ENCODE measurements at regions not wholly inside any gene's neighbourhood (a gene's known extent, or its start where the extent isn't known, plus 50 kb on each side); places are given as distances from the start of the nearest gene placed in this dataset.

- TF ChIP-seq, protein P1, sequence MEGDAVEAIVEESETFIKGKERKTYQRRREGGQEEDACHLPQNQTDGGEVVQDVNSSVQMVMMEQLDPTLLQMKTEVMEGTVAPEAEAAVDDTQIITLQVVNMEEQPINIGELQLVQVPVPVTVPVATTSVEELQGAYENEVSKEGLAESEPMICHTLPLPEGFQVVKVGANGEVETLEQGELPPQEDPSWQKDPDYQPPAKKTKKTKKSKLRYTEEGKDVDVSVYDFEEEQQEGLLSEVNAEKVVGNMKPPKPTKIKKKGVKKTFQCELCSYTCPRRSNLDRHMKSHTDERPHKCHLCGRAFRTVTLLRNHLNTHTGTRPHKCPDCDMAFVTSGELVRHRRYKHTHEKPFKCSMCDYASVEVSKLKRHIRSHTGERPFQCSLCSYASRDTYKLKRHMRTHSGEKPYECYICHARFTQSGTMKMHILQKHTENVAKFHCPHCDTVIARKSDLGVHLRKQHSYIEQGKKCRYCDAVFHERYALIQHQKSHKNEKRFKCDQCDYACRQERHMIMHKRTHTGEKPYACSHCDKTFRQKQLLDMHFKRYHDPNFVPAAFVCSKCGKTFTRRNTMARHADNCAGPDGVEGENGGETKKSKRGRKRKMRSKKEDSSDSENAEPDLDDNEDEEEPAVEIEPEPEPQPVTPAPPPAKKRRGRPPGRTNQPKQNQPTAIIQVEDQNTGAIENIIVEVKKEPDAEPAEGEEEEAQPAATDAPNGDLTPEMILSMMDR (IDR thresholded peaks at IDR 0.05; ENCODE audit: control insufficient read depth, insufficient read depth, low read depth, low read length, missing control alignments): no peak
- no peak overlapping the region for H3K4me3 ChIP-seq (ENCODE audit: control insufficient read depth, low read depth, low read length)
- no peak for DNase-seq (ENCODE audit: low read depth)
Measured at GRCh38 chr7:18429547-18429946, 66.0 kb upstream of the HDAC9 start.

DNA sequence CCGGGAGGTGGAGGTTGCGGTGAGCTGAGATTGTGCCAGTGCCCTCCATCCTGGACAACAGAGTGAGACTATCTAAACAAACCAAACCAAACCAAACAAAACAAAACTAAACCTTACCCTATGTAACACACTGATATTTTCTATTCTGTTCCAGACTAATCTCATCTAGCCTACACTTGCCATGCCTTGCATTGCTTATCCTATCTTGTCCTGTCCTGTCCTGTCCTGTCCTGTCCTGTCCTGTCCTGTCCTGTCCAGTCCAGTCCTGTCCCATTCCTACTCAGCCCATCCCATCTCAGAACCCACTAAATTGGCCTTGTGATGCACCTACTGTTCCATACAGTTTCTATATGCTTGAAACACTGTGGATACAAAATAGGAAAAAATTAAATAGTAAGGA lies 64.7 kb upstream of the HDAC9 start:
- DNase-seq (ENCODE audit: low read depth): no peak
- TF ChIP-seq, protein P1 (IDR thresholded peaks at IDR 0.05; ENCODE audit: control insufficient read depth, insufficient read depth, low read depth, low read length, missing control alignments): no peak
- H3K4me3 ChIP-seq (ENCODE audit: control insufficient read depth, low read depth, low read length): no peak overlapping the region

DNA sequence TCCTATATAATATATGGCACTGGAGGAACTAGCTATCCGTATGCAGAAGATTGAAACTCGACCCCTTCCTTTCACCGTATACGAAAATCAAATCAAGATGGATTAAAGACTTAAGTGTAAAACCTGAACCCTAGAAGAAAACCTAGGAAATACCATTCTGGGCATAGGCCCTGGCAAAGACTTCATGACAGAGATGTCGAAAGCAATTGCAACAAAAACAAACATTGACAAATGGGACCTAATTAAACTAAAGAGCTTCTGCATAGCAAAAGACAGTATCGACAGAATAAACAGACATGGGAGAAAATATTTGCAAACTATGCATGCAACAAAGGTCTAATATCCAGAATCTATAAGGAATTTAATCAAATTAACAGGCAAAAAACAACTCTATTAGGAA lies 61.4 kb upstream of the HDAC9 start:
- TF ChIP-seq, protein P1 (IDR thresholded peaks at IDR 0.05; ENCODE audit: control insufficient read depth, insufficient read depth, low read depth, low read length, missing control alignments): no peak
- no peak overlapping the region for H3K4me3 ChIP-seq (ENCODE audit: control insufficient read depth, low read depth, low read length)
- no peak for DNase-seq (ENCODE audit: low read depth)

DNA sequence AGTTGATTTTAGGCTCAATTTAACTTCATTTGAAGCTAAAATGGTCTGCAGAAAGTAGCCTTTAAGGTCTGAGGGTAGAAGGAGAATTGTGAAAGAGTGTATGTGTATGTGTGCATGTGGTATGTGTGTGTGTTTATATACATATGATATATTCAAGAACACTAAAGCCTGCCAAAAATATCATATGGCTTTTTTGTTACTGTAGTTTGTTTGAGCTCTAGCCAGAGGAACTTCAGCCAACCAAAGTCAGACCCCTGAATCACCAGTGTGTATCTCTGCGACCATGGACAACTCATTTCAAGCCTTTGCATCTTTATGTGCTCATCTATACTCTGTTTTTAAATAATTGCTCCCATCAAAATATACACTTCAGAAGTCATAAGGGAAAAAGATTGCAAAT lies 58.4 kb upstream of the HDAC9 start:
- no peak for DNase-seq (ENCODE audit: low read depth)
- TF ChIP-seq, protein P1 (IDR thresholded peaks at IDR 0.05; ENCODE audit: control insufficient read depth, insufficient read depth, low read depth, low read length, missing control alignments): no peak
- H3K4me3 ChIP-seq (ENCODE audit: control insufficient read depth, low read depth, low read length): no peak overlapping the region

DNA sequence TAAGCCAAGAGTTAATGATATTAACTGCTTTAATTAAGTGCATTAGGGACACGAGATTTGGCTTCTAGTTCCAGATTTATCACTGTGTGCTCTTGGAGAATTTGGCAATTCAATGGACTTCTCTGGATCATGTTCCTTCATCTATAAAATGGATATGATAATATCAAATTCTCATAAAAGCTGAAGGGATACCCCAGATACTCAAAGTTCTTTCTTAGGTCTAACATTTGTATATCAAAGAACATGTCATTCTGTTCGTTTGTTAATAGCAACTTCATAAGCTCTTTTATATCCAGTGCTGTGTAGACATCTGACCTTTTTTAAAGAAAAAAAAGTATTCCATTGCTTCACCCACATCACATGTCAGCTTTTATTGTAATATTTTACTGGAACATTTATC lies 54.6 kb upstream of the HDAC9 start:
- TF ChIP-seq, protein P1 (IDR thresholded peaks at IDR 0.05; ENCODE audit: control insufficient read depth, insufficient read depth, low read depth, low read length, missing control alignments): no peak
- no peak for DNase-seq (ENCODE audit: low read depth)
- no peak overlapping the region for H3K4me3 ChIP-seq (ENCODE audit: control insufficient read depth, low read depth, low read length)

GRCh38 chr7:18444826-18445225 lies 50.7 kb upstream of the HDAC9 start:
- TF ChIP-seq, protein P1 (IDR thresholded peaks at IDR 0.05; ENCODE audit: control insufficient read depth, insufficient read depth, low read depth, low read length, missing control alignments): no peak
- DNase-seq (ENCODE audit: low read depth): no peak

DNA sequence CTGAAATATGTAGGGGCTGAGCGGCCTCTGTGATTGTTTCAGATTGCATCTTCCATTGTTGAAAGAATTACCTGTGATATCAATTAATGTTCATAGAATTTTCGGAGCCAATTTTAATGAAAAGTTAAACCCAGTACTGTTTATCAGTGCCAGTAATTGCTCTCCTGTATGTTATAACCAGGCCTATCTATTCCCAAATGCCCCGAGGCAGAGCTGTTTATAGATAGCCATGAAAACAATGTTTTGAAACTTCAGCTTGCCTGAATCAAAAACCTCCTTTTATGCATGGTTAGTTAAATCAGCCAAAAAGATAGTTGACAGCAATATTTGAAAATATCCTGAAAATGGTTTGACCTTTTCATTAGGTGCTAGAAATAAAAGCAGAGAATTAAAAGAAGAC lies 50.1 kb upstream of the HDAC9 start:
- no peak for DNase-seq (ENCODE audit: low read depth)
- TF ChIP-seq, protein P1 (IDR thresholded peaks at IDR 0.05; ENCODE audit: control insufficient read depth, insufficient read depth, low read depth, low read length, missing control alignments): no peak
- no peak overlapping the region for H3K4me3 ChIP-seq (ENCODE audit: control insufficient read depth, low read depth, low read length)

More at GRCh38 chr7:18444826-18445225, 50.7 kb upstream of the HDAC9 start:
- no peak overlapping the region for H3K4me3 ChIP-seq (ENCODE audit: control insufficient read depth, low read depth, low read length)

Measured in AG09309 (cell line).